ENCODE measurements at regions not wholly inside any gene's neighbourhood (a gene's known extent, or its start where the extent isn't known, plus 50 kb on each side); places are given as distances from the start of the nearest gene placed in this dataset.
"Not testable (repeated sequence)": the region's sequence is repeated elsewhere in the genome, so short reads cannot be mapped to it uniquely, and the experiment has no call there.

DNA sequence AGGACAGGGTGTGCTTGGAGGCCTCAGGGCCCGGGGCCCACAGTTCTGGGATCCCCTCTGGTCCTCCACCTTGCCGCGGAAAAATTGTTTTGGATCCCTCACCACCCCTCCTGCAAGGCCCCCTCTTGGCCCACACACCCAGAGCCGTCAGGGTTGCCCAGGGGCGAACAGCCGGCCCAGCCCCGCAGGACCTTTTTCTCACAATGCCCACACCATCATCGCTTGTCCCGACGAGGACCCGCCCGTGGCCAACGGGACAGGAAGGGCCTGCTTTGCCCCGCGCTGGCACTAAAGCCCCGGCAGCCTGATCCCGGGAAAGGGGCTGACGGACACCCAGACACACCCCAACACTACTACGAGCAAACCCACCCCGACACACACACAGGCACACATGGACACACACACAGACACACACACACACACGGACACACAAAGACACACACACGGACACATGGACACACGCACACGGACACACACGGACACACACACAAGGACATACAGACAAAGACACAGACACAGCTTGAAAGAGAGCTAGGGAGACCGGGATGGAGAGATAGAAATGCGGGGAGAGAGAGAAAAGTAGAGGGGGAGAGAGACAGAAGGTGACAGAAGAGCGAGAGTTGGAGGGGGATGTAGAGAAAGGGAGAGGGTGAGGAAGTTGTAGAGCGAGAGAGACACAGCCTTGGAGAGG is 1493.5 kb upstream of the DEFB115 start:
- DNase-seq = no peak

- DNase-seq = peak; percentile 12
Measured at GRCh38 chr20:29764922-29765610, 1492.4 kb upstream of the DEFB115 start.

GRCh38 chr20:29778033-29778432 is 1479.4 kb upstream of the DEFB115 start:
- not testable (repeated sequence) for DNase-seq

- DNase-seq = not testable (repeated sequence)
Measured at GRCh38 chr20:29781217-29781616, 1476.2 kb upstream of the DEFB115 start.

DNA sequence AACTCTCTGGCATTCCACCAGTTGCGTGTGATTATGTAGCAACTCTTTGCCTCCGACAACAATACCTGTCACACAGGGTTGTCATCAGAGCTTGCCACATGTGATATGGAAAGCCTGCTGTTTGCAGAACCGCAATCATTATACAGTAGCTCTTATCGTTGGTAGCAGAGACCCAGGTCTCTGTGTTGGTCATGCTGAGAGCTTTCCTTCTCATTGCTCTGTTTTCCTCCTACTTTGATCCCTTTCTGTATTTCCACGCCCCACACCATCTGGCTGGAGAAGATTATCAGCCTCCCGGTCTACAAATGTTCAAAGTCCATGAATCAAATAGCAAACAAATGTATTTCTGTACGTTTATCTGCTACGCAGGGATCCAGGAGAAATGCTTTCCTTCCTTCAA is 1475.6 kb upstream of the DEFB115 start:
- DNase-seq = not testable (repeated sequence)

GRCh38 chr20:29787456-29787855 is 1470.0 kb upstream of the DEFB115 start:
- DNase-seq = not testable (repeated sequence)

DNA sequence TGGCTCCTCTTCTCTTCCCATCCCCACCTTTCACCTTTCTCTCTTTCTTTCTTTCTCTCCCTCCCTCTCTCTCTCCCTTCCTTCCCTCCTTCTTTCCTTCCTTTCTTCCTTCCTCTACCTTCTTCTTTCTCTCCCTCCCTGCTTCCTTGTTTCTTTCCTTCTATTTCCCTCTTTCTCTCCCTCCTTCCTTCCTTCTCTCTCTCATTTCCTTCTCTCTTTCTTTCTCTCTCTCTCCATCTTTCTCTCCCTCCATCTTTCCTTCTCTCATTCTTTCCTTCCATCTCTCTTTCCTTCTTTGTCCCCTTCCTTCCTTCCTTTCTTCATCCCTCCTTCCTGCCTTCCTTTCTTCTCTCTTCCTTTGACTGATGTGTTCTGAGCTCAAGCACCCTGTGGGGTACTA is 1467.0 kb upstream of the DEFB115 start:
- no peak for DNase-seq

- DNase-seq = not testable (repeated sequence)
Measured at GRCh38 chr20:29831508-29831907, 1426.0 kb upstream of the DEFB115 start.

GRCh38 chr20:29868014-29868413 is 1389.5 kb upstream of the DEFB115 start:
- DNase-seq = not testable (repeated sequence)

GRCh38 chr20:29868688-29869087 is 1388.8 kb upstream of the DEFB115 start:
- DNase-seq = not testable (repeated sequence)

GRCh38 chr20:29871816-29872215 is 1385.6 kb upstream of the DEFB115 start:
- not testable (repeated sequence) for DNase-seq

- DNase-seq = no peak
Measured at GRCh38 chr20:29873946-29874345, 1383.5 kb upstream of the DEFB115 start.

- DNase-seq = no peak
Measured at GRCh38 chr20:29874476-29875202, 1382.8 kb upstream of the DEFB115 start.

DNA sequence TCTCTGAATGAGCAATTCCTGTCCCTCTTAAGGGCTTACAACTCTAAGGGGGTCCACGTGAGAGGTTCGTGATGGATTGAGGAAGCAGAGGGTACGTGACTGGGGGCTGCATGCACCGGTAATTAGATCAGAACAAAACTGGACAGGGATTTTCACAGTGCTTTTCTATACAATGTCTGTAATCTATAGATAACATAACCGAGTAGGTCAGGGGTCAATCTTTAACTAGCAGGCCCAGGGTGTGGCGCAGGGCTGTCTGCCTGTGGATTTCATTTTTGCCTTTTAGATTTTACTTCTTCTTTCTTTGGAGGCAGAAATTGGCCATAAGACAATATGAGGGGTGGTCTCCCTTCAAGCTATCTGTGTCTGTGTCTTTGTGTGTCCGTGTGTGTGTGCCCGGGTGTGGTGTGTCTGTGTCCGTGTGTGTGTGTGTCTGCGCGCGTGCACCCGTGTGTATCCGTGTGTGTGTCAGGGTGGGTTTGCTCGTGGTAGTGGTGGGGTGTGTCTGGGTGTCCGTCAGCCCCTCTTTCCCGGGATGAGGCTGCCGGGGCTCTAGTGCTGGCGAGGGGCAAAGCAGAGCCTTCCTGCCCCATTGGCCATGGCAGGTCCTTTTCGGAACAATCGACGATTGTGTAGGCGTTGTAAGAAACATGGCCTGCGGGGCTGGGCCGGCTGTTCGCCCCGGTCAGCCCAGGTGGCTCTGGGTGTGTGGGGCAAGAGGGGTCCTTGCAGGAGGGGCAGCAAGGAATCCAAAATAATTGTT is 1382.0 kb upstream of the DEFB115 start:
- DNase-seq = not testable (repeated sequence)

GRCh38 chr20:29876084-29876910 is 1381.2 kb upstream of the DEFB115 start:
- DNase-seq = not testable (repeated sequence)

DNA sequence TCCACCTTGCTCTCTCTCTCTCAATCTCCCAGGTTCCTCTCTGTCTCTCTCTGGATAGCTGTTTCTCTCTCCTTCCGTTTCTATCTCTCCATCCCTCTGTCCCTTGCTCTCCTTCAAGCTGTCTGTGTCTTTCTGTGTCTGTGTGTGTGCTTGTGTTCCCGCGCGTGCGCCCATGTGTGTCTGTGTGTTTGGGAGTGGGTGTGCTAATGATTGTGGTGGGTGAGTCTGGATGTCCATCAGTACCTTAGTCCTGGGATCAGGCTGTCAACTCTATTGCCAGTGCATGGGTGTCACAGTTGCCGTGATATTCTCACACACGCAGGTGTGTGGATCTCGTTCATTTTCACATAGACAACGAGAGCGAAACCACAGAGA is 1380.6 kb upstream of the DEFB115 start:
- DNase-seq = no peak

- DNase-seq = not testable (repeated sequence)
Measured at GRCh38 chr20:29877411-29878280, 1379.8 kb upstream of the DEFB115 start.

DNA sequence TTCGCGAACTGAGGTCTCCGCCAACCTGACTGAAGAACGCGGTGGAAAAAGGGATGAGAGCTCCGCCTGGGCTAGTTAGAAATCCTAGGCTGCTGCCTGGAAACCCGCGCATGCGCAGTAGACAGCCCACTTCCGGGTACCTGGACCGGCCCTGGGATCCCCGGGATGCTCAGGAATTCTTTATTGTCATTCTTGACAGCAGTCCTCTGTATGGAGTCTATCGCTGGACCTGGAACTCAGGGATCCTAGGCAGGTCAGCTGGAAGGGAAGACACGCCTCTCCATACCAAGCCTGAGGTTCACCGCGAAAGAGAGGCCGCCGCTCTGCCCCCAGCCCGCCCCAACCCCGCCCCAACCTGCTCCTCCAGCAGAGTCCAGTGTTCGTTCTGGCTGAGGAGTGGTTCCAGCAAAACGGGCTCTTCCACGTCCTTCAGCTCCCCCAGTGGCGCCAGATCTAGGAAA is 1379.2 kb upstream of the DEFB115 start:
- DNase-seq = no peak

DNA sequence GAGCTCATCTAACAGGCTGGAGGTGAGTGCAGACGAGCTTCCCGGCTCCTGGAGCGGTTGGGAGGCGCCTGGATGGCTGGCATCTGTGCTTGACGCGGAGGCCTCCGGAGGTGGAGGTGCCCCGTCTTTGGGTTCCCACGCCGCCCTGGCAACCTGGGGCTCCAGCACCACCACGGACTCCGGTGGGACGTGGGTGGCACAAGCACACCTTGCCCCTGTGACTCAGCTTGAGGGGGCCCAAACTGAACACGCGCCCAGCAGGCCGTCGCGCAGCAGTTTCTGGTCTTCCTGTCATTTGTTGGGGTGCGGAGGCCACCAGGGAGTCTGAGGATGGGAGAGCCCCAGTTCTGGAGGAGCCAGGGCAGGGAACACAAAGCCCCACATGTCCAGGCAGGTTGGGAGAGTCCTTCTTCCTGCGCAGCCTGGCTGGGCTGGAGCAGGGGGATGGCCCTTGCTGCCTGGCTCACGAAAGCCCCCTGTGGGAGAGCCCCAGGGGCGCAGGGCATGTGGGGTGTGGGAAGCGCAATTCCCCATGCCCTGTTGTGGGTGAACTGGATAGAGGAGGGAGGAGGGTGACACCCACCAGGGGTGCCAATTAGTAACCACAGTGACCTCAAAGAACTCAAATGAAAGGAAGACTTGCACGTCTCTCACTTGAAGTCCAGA is 1378.6 kb upstream of the DEFB115 start:
- DNase-seq = no peak

DNA sequence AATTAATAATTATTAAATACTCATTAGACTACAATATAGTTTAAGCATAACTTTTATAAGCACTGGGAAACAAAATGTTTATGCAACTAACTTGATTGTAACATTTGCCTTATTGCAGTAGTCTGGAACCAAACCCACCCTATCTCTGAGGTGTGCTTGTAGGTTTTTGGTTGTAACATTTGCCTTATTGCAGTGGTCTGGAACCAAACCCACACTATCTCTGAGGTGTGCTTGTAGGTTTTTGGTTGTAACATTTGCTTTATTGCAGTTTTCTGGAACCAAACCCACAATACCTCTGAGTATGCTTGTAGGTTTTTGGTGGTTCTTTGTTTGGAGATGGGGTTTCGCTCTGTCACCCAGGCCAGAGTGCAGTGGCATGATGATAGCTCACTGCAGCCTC is 1376.4 kb upstream of the DEFB115 start:
- not testable (repeated sequence) for DNase-seq

All from central memory CD4-positive, alpha-beta T cell (primary cell).